Neutrophil (primary cell): ENCODE measurements at regions not wholly inside any gene's neighbourhood (a gene's known extent, or its start where the extent isn't known, plus 50 kb on each side); places are given as distances from the start of the nearest gene placed in this dataset.

Experiments used
- H3K27ac ChIP-seq: fragments of 200-600 bp; sonication (generic); 2 replicates; pipeline ENCODE4 v1.5.1; 2016; ENCODE audit warnings: mild to moderate bottlenecking, moderate library complexity
- H3K27me3 ChIP-seq: fragments of 200-600 bp; sonication (generic); 2 replicates; pipeline ENCODE4 v1.6.0; 2016; ENCODE audit warnings: mild to moderate bottlenecking
- H3K36me3 ChIP-seq: fragments of 200-600 bp; sonication (generic); 2 replicates; pipeline ENCODE4 v1.5.1; 2017
- H3K4me1 ChIP-seq, 2 experiments: fragments of 200-600 bp in 1 of 2; sonication (generic) in 1 of 2; 1 replicate in 1 of 2; 2 replicates in 1 of 2; pipeline versions ENCODE4 v1.5.1 to v1.6.1; 2013 to 2016; ENCODE audit warnings: low read depth in 1 of 2, low read length in 1 of 2, mild to moderate bottlenecking in 1 of 2, moderate library complexity in 1 of 2; ENCODE audit not compliant: control insufficient read depth in 1 of 2, insufficient read depth in 1 of 2
- H3K4me3 ChIP-seq, 2 experiments: fragments of 200-600 bp in 1 of 2; sonication (generic) in 1 of 2; 1 replicate in 1 of 2; 2 replicates in 1 of 2; pipeline ENCODE4 v1.5.1; 2013 to 2016; ENCODE audit warnings: low read depth in 1 of 2, low read length in 1 of 2, mild to moderate bottlenecking in 1 of 2, moderate library complexity in 1 of 2
- H3K9me3 ChIP-seq: fragments of 200-600 bp; sonication (generic); 2 replicates; pipeline ENCODE4 v1.5.1; 2016
- TF ChIP-seq, protein P1 (sequence below): fragments of 200-600 bp; sonication (generic); IDR thresholded peaks from 2 replicates; pipeline ENCODE4 v1.5.1; 2016; ENCODE audit warnings: antibody characterized with exemption

DNA sequence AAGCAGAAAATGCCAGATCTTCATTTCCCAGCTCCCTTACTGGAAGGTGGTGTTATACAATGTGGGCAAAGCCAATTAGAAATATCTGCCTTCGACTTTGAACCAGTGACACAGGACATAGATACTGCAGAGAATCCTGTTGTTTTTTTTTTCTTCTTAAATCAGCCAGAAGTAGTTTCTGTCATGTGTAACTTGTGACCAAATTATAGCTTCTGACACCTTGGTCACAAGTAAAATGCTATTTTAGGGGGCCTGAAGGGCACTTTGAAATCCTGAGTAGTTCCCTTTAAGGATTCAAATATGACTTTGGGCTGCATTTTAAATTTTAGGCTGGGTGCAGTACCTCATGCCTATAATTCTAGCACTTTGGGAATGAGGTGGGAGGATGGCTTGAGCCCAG, 89.0 kb upstream of the TLK1 start:
- Histone ChIP-seq H3K9me3 (peaks cover under 1% of the 10 kb centered on the region), H3K27me3 (no peaks in the 10 kb centered on the region), H3K4me1 (peaks cover 20 to 32% of the 10 kb centered on the region in 2 experiments), H3K4me3 (no peak overlapping the region), H3K27ac (no peak overlapping the region), H3K36me3 (no peaks in the 10 kb centered on the region)
- TF ChIP-seq, protein P1, sequence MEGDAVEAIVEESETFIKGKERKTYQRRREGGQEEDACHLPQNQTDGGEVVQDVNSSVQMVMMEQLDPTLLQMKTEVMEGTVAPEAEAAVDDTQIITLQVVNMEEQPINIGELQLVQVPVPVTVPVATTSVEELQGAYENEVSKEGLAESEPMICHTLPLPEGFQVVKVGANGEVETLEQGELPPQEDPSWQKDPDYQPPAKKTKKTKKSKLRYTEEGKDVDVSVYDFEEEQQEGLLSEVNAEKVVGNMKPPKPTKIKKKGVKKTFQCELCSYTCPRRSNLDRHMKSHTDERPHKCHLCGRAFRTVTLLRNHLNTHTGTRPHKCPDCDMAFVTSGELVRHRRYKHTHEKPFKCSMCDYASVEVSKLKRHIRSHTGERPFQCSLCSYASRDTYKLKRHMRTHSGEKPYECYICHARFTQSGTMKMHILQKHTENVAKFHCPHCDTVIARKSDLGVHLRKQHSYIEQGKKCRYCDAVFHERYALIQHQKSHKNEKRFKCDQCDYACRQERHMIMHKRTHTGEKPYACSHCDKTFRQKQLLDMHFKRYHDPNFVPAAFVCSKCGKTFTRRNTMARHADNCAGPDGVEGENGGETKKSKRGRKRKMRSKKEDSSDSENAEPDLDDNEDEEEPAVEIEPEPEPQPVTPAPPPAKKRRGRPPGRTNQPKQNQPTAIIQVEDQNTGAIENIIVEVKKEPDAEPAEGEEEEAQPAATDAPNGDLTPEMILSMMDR, result no peak

DNA sequence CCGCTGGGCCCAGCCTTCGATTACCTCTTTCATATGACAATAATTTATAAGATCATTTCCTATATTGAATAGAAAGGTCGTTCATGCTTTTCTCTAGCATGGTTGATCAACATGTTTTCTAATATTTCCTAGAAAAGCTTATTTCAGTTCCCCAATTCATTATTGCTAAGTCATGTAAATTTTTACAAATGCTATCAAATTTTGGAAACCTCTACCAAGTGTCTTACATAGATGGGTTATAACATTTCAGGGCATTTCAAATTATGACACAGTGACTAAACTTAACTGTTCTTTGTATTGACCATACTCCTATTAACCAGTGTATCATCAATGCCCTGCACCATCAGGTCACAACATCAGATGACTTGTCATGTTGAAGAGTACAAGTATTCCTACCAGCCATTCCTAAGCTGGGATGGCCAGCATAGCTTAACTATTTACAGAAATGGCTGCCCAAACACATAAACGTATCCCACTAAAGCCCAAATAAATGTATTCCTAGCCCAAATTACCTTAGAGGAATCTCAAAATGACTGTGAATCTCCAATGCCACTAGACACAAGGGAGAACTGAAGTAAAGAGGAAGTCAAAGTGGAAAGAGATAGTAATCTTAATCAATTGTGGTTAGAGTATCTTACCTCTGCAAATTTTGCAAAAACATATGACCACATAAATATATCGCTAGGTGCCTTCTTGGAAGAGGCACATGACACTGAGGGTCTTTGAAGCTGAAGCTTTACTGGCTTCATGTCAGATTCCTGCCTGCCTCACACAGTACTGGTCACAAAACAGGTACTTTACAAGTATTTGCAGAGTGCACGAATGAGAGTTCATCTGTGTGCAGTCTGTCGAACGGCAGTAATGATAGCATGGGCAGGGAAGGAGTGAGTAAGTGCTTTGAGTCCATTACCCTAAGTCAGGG, 87.3 kb upstream of the TLK1 start:
- Histone ChIP-seq H3K9me3 (no peaks in the 10 kb centered on the region), H3K36me3 (no peaks in the 10 kb centered on the region), H3K27ac (peak overlapping the region; percentile 21), H3K4me1 (peaks cover 29 to 37% of the 10 kb centered on the region in 2 experiments), H3K4me3 (no peak overlapping the region), H3K27me3 (no peaks in the 10 kb centered on the region)
- TF ChIP-seq, protein P1, result no peak

DNA sequence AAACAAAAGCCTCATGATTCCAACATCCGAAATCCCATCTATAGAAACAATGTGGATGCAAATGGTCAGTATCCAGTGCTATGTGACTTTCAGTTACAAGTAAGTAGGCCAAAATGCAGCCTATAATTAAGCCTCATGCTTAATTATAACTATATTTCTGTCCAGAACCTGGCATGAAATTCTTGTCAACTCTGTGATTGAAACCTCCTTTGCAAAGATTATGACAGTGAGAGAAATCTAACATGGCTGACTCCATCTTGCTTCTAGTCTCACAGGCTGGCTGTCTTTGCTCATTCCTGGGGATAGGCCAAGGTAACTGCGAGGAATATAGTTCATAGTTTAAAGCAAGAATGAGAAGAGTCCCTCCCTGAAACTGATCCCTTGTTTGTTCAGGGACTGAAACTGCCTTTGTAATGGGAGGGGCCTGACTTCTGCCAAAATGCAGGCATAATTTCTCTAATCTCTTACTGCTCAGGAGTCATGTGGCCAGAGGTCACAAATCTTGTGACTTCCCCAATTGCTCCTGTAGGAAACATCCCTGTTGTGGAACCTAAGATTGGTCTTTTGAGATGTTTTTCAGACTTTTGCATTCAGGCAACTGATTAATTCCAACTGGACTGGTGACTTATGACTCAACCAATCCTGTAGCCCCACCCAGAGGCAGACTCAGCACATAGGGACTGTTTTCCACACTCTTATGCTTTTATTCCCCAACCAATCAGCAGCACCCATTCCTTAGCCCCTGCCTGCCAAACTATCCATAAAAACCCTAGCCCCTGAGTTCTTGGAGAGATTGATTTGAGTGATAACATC, 84.5 kb upstream of the TLK1 start:
- H3K36me3 ChIP-seq, result no peaks in the 10 kb centered on the region
- no peak overlapping the region for H3K4me3 ChIP-seq
- H3K4me1 ChIP-seq, result peaks cover 29 to 37% of the 10 kb centered on the region in 2 experiments
- no peaks in the 10 kb centered on the region for H3K9me3 ChIP-seq
- H3K27me3 ChIP-seq, result no peaks in the 10 kb centered on the region
- TF ChIP-seq, protein P1, result no peak
- peak overlapping the region; percentile 72 for H3K27ac ChIP-seq

DNA sequence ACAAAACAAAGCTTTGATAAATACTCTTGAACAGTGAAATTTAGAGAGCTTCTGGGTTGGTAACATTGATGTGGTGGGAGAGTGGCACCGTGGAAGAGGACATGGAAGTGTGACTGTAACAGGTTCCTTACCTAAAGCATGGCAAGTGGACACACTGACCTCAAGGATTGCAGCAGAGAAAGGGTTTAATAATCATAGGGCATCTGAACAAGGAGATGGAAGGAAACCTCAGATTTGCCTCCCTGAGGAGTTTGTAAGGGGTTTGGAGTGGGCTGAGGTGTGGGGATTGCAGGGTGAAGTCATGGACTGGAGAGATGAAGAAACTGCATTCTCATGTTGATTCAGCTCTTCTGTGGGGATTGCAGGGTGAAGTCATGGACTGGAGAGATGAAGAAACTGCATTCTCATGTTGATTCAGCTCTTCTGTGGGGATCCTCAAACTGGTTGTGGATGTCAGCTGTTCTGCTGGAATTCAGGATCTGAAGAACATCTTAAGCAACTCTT, 83.8 kb upstream of the TLK1 start:
- Histone ChIP-seq H3K27me3 (no peaks in the 10 kb centered on the region), H3K9me3 (no peaks in the 10 kb centered on the region), H3K4me1 (peaks cover 29 to 37% of the 10 kb centered on the region in 2 experiments), H3K36me3 (no peaks in the 10 kb centered on the region), H3K4me3 (no peak overlapping the region), H3K27ac (peak overlapping the region; percentile 72)
- TF ChIP-seq, protein P1, result no peak

DNA sequence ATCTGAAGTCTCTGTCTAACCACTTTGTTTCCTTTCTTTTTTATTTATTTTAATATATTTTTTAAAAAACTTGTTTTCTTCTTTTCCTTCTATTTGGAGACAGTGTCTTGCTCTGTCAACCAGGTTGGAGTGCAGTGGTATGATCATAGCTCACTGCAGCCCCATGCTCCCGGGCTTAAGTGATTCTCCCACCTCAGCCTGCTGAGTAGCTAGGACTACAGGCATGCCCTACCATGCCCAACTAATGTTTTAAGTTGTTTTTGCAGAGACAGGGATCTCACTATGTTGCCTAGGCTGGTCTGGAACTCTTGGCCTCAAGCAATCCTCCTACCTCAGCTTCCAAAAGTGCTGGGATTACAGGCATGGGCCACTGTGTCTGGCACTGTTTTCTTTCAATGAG, 81.1 kb upstream of the TLK1 start:
- Histone ChIP-seq H3K27ac (no peak overlapping the region), H3K27me3 (no peaks in the 10 kb centered on the region), H3K4me1 (peaks cover 31 to 38% of the 10 kb centered on the region in 2 experiments), H3K9me3 (no peaks in the 10 kb centered on the region), H3K36me3 (no peaks in the 10 kb centered on the region), H3K4me3 (no peak overlapping the region)
- TF ChIP-seq, protein P1, result no peak
